IMR-90 (cell line): ENCODE measurements at regions not wholly inside any gene's neighbourhood (a gene's known extent, or its start where the extent isn't known, plus 50 kb on each side); places are given as distances from the start of the nearest gene placed in this dataset.

ENCODE experiments used
- ATAC-seq: fragments of 200-7000 bp; cut with Tn5 transposase; 2 replicates; pipeline ENCODE4 v1.9.1; 2020; ENCODE audit warnings: low read depth, mild to moderate bottlenecking, moderate library complexity
- BruUV-seq: library from RNA; stranded (reverse); fragments of 400-500 nt; replicated peaks from 2 replicates; lab custom pipeline; 2021; lab: Mats Ljungman, UMichigan
- CTCF ChIA-PET: fragments of 300-600 bp; formaldehyde crosslinking; extraction: SDS; loops from one replicate; lab custom pipeline; 2021; ENCODE audit warnings: antibody characterized with exemption; lab: Yijun Ruan, JAX
- POLR2A ChIA-PET: fragments of 300-600 bp; sonication (Branson Sonifier 250); formaldehyde crosslinking; loops from one replicate; lab custom pipeline; 2022; ENCODE audit warnings: antibody characterized with exemption; ENCODE audit not compliant: unreplicated experiment; lab: Charles Lee
- DNase-seq: peaks from one replicate; pipeline ENCODE4 v3.0.0; 2013
- H2AFZ ChIP-seq: replicated peaks from 2 replicates; pipeline ENCODE3; 2013; ENCODE audit warnings: low read length, mild to moderate bottlenecking; ENCODE audit not compliant: poor library complexity
- H2AK5ac ChIP-seq: 2 replicates; pipeline ENCODE4 v1.6.1; 2013; ENCODE audit warnings: low read depth, low read length, inconsistent platforms
- H2AK9ac ChIP-seq: replicated peaks from 2 replicates; pipeline ENCODE3; 2013; ENCODE audit warnings: mild to moderate bottlenecking, low read depth, low read length, moderate library complexity; ENCODE audit not compliant: poor library complexity
- H2BK120ac ChIP-seq: 2 replicates; pipeline ENCODE4 v1.6.1; 2013; ENCODE audit warnings: low read depth, low read length, inconsistent platforms
- H2BK15ac ChIP-seq: 3 replicates; pipeline ENCODE4 v1.6.1; 2013; ENCODE audit warnings: low read depth, low read length, inconsistent platforms
- H2BK20ac ChIP-seq: 2 replicates; pipeline ENCODE4 v1.6.1; 2013; ENCODE audit warnings: low read depth, mild to moderate bottlenecking, inconsistent platforms, low read length, moderate library complexity
- H2BK5ac ChIP-seq: 2 replicates; pipeline ENCODE4 v1.6.1; 2013; ENCODE audit warnings: mild to moderate bottlenecking, low read depth, low read length, inconsistent platforms; ENCODE audit not compliant: poor library complexity, severe bottlenecking
- H3K14ac ChIP-seq: replicated peaks from 2 replicates; pipeline ENCODE4 v1.6.1; 2013; ENCODE audit warnings: low read depth, low read length, inconsistent platforms
- H3K18ac ChIP-seq: 2 replicates; pipeline ENCODE4 v1.6.1; 2013; ENCODE audit warnings: low read depth, low read length, control low read depth
- H3K23ac ChIP-seq: 2 replicates; pipeline ENCODE4 v1.6.1; 2013; ENCODE audit warnings: low read depth, low read length, inconsistent platforms
- H3K27ac ChIP-seq: 2 replicates; pipeline ENCODE4 v1.5.1; 2013; ENCODE audit warnings: mild to moderate bottlenecking, control low read depth, low read length; ENCODE audit not compliant: insufficient read depth
- H3K27me3 ChIP-seq: 2 replicates; pipeline ENCODE4 v1.6.1; 2013; ENCODE audit warnings: low read length; ENCODE audit not compliant: control insufficient read depth, insufficient read depth
- H3K36me3 ChIP-seq: 2 replicates; pipeline ENCODE4 v1.6.1; 2013; ENCODE audit warnings: low read length, mixed read lengths; ENCODE audit not compliant: control insufficient read depth, insufficient read depth
- H3K4ac ChIP-seq: 2 replicates; pipeline ENCODE4 v1.6.1; 2013; ENCODE audit warnings: low read depth, low read length, inconsistent platforms
- H3K4me1 ChIP-seq: 2 replicates; pipeline ENCODE4 v1.6.1; 2013; ENCODE audit warnings: low read length, mixed read lengths; ENCODE audit not compliant: control insufficient read depth, insufficient read depth
- H3K4me2 ChIP-seq: 2 replicates; pipeline ENCODE4 v1.6.1; 2013; ENCODE audit warnings: low read depth, mild to moderate bottlenecking, control low read depth, low read length, moderate library complexity
- H3K4me3 ChIP-seq: 2 replicates; pipeline ENCODE4 v1.5.1; 2013; ENCODE audit warnings: low read depth, mild to moderate bottlenecking, control low read depth, low read length, moderate library complexity; ENCODE audit not compliant: insufficient read depth
- H3K56ac ChIP-seq: 2 replicates; pipeline ENCODE4 v1.6.1; 2013; ENCODE audit warnings: low read length, inconsistent platforms; ENCODE audit not compliant: insufficient read depth; ENCODE audit errors: extremely low read depth
- H3K79me1 ChIP-seq, 2 experiments: 2 replicates each; pipeline ENCODE4 v1.6.1; 2013; ENCODE audit warnings: low read length in 2 of 2, inconsistent platforms in 1 of 2, low read depth in 1 of 2
- H3K9ac ChIP-seq: 2 replicates; pipeline ENCODE4 v1.6.1; 2013; ENCODE audit warnings: low read depth, low read length, control low read depth
- H3K9me1 ChIP-seq: 2 replicates; pipeline ENCODE4 v1.6.1; 2013; ENCODE audit warnings: low read length, inconsistent platforms; ENCODE audit not compliant: insufficient read depth
- H3K9me3 ChIP-seq: 2 replicates; pipeline ENCODE4 v1.6.1; 2013; ENCODE audit warnings: low read length; ENCODE audit not compliant: control insufficient read depth, insufficient read depth
- H4K20me1 ChIP-seq: 2 replicates; pipeline ENCODE4 v1.6.1; 2013; ENCODE audit warnings: low read length, inconsistent platforms; ENCODE audit not compliant: insufficient read depth
- H4K5ac ChIP-seq: 2 replicates; pipeline ENCODE4 v1.6.1; 2013; ENCODE audit warnings: mild to moderate bottlenecking, low read depth, low read length, control low read depth
- H4K8ac ChIP-seq, 2 experiments: 2 replicates each; pipeline ENCODE4 v1.6.1; 2013; ENCODE audit warnings: low read depth in 2 of 2, low read length in 2 of 2, control low read depth in 1 of 2, inconsistent platforms in 1 of 2
- H4K91ac ChIP-seq: 2 replicates; pipeline ENCODE4 v1.6.1; 2013; ENCODE audit warnings: low read depth, low read length, inconsistent platforms; ENCODE audit not compliant: insufficient read depth
- MAFK ChIP-seq: IDR thresholded peaks from 2 replicates; pipeline ENCODE4 v1.6.1; 2012; ENCODE audit warnings: low read depth, low read length, improper control_type of control experiment
- POLR2A ChIP-seq: IDR thresholded peaks from 2 replicates; pipeline ENCODE4 v1.6.1; 2012; ENCODE audit warnings: mild to moderate bottlenecking, low read depth, low read length
- WGBS, 2 experiments: methylation state at CpG; one replicate each; pipeline versions ENCODE4 v1.1.5 to v1.1.7; 2013; ENCODE audit warnings: missing lambda C conversion rate in 2 of 2; ENCODE audit not compliant: insufficient read length in 1 of 2; ENCODE audit errors: extremely low coverage in 2 of 2; 5-methylcytosine and 5-hydroxymethylcytosine counted together
- dilution Hi-C: fragments of 300-500 bp; cut with HindIII; formaldehyde crosslinking; loops from one replicate; pipeline ENCODE4 v1.14.3; 2018; ENCODE audit warnings: low sequenced_read_pairs; ENCODE audit not compliant: unreplicated experiment
- in situ Hi-C: fragments of 300-500 bp; cut with MboI; formaldehyde crosslinking; loops from 3 replicates; pipeline ENCODE4 v1.14.3; 2019; ENCODE audit warnings: low sequenced_read_pairs, inconsistent platforms, mixed read lengths
- intact Hi-C: fragments of 100-400 bp; cut with micrococcal nuclease; formaldehyde crosslinking; loops from 2 replicates; pipeline ENCODE4 v1.10.0; 2022

DNA sequence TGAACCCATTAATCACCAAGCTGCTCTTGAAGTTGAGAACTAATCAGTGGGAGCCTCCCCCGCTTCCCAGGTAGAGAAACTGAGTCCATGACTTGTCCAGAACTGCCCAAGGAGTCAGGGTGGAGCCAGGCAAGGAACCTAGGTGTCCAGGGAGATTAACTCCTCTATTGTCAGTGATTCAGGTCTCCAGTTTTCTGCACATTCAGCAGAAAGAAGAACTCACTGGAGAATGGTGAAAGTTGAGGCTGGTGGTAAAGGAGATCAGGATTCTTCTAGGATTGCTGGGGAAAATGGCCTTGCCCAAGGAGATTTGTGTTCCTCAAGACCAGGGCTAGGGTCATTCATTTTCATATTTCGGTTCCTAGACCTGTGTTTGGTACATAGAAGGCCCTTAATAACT is 87.2 kb upstream of the CISTR start:
- no peak overlapping the region for H3K4me2 ChIP-seq
- BruUV-seq: no TSS peak
- no peaks in the 10 kb centered on the region for H3K79me1 ChIP-seq
- H3K4ac ChIP-seq: no peak overlapping the region
- H2BK20ac ChIP-seq: no peak overlapping the region
- H3K36me3 ChIP-seq: no peaks in the 10 kb centered on the region
- H2BK5ac ChIP-seq: no peak overlapping the region
- no peak overlapping the region for H3K14ac ChIP-seq
- no peak overlapping the region for H2AK5ac ChIP-seq
- no peak overlapping the region for H3K27ac ChIP-seq
- no peak overlapping the region for H4K91ac ChIP-seq
- POLR2A ChIA-PET: no interaction called here
- no peak overlapping the region for H3K9ac ChIP-seq
- no peak overlapping the region for H3K23ac ChIP-seq
- H3K4me1 ChIP-seq: no peaks in the 10 kb centered on the region
- dilution Hi-C loops (no loop called here), intact Hi-C loops (no loop called here), in situ Hi-C loops (no loop called here)
- CTCF ChIA-PET: no interaction called here
- TF ChIP-seq MAFK (peak; percentile 74), POLR2A (no peak)
- H4K5ac ChIP-seq: no peak overlapping the region
- H3K4me3 ChIP-seq: no peak overlapping the region
- H3K9me1 ChIP-seq: no peaks in the 10 kb centered on the region
- H4K8ac ChIP-seq: no peak overlapping the region
- no peak for DNase-seq
- no peak overlapping the region for H3K18ac ChIP-seq
- H2BK15ac ChIP-seq: no peak overlapping the region
- WGBS, 2 experiments: no CpG with 5 or more reads among the region's 2 CpGs
- no peak for ATAC-seq
- H2AFZ ChIP-seq: no peak overlapping the region
- no peak overlapping the region for H2BK120ac ChIP-seq
- H3K9me3 ChIP-seq: no peaks in the 10 kb centered on the region
- no peak overlapping the region for H2AK9ac ChIP-seq
- H3K27me3 ChIP-seq: peaks cover 41% of the 10 kb centered on the region
- no peak overlapping the region for H3K56ac ChIP-seq
- H4K20me1 ChIP-seq: no peaks in the 10 kb centered on the region
